Stimulated activated naive CD8-positive, alpha-beta T cell treated with anti-CD3 and anti-CD28 coated beads, Interleukin-15, Interleukin-2, amounts not matched to agents 100 ng/mL and 50 ng/mL, for 24 hours (primary cell): ENCODE measurements at regions not wholly inside any gene's neighbourhood (a gene's known extent, or its start where the extent isn't known, plus 50 kb on each side); places are given as distances from the start of the nearest gene placed in this dataset.
"Not testable (repeated sequence)": the region's sequence is repeated elsewhere in the genome, so short reads cannot be mapped to it uniquely, and the experiment has no call there.

Experiments used
- H3K27ac Mint-ChIP-seq: one replicate; pipeline ENCODE4 v1.8.0; 2021; ENCODE audit warnings: mild to moderate bottlenecking, mixed read lengths
- H3K27me3 Mint-ChIP-seq: one replicate; pipeline ENCODE4 v1.8.0; 2021; ENCODE audit warnings: mixed read lengths
- H3K36me3 Mint-ChIP-seq: one replicate; pipeline ENCODE4 v1.8.0; 2021; ENCODE audit warnings: low read depth, mixed read lengths
- H3K4me1 Mint-ChIP-seq: one replicate; pipeline ENCODE4 v1.8.0; 2021; ENCODE audit warnings: low read depth, mixed read lengths
- H3K4me3 Mint-ChIP-seq: one replicate; pipeline ENCODE4 v1.8.0; 2021; ENCODE audit warnings: mild to moderate bottlenecking, mixed read lengths
- H3K9me3 Mint-ChIP-seq: one replicate; pipeline ENCODE4 v1.8.0; 2021; ENCODE audit warnings: mixed read lengths

DNA sequence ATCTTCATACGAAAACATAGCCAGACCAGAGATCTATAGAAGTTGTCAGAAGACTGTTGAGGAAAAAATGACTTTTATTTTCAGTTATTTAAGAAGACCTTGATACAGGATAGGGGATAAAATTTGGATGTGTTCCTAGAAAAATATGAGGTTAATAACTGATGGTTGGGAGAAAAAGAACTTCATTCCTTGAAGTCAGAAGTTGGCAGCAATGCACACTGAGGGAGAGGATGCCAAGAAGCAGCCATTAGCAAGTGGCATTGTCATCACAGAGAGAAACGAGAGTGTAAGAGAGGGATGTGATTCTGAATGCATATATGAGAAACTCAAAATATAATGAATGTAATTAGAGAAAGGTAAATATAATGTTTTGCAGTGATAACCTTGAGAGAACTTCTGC, 382.1 kb upstream of the EPHA5 start:
- Mint-ChIP-seq H3K9me3 (peaks cover 12% of the 10 kb centered on the region), H3K27me3 (no peaks in the 10 kb centered on the region), H3K27ac (no peak overlapping the region), H3K36me3 (no peaks in the 10 kb centered on the region), H3K4me1 (no peaks in the 10 kb centered on the region), H3K4me3 (no peak overlapping the region)

- Mint-ChIP-seq H3K4me3 (no peak overlapping the region), H3K27ac (no peak overlapping the region), H3K36me3 (no peaks in the 10 kb centered on the region), H3K27me3 (no peaks in the 10 kb centered on the region), H3K9me3 (peaks cover 8% of the 10 kb centered on the region), H3K4me1 (no peaks in the 10 kb centered on the region)
Observed at GRCh38 chr4:66048861-66049260, 378.6 kb upstream of the EPHA5 start.

DNA sequence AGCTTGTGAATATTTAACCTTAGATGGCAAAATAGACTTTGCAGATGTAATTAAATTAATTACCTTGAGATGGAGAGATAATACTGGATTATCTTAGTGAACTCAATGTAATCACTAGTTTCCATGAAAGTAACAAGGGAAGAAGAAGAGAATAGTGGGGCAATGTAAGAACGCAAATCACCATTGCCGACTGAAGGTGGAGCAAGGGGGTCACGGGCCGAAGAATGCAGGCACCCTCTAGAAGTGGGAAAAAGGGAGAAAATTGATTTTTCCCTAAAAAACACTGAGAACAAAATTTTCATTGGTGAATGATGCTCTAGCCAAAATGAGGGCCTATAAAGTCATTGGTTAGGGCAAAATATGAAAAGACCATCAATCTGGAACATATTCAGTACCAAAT, 375.6 kb upstream of the EPHA5 start:
- Mint-ChIP-seq H3K36me3 (no peaks in the 10 kb centered on the region), H3K27me3 (no peaks in the 10 kb centered on the region), H3K4me3 (no peak overlapping the region), H3K27ac (no peak overlapping the region), H3K4me1 (no peaks in the 10 kb centered on the region), H3K9me3 (peaks cover 4% of the 10 kb centered on the region)

DNA sequence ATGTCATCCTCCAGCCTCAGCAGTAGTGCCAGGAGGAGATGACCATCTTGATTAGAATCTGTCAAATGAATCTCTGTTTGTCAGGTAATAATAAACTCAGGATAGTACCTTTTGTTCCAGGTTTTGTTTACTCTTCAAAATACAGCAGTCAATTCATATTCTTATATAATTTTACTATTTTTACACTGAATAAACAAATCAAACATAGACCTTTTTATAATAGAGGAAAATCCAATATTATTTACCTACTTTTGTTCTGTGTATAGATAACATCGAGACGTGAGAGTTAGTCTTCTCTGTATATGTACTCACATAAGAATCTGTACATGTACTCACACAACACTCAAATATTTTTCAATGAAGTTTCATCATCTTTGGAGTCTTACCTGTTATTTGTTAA, 365.4 kb upstream of the EPHA5 start:
- Mint-ChIP-seq H3K27ac (no peak overlapping the region), H3K4me3 (no peak overlapping the region), H3K4me1 (no peaks in the 10 kb centered on the region), H3K9me3 (peaks cover 7% of the 10 kb centered on the region), H3K36me3 (no peaks in the 10 kb centered on the region), H3K27me3 (no peaks in the 10 kb centered on the region)

DNA sequence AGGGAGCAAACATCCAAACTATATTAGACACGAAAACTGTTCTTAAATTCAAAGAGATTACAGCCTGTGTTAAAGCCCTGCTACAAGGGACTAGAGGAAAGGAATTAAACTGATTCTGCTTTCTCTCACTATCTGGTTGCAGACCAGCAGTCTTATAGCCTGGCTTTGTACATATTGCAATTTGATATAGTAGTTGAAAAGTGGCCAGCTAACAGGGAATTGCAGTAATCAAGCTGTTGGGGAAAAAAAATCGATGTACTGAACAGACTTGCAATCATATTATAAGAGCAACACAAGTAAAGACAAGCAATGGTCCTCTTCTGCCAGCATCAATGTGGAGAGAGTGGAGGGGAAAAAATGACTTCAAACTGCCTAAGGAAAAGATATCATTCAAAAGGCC, 364.4 kb upstream of the EPHA5 start:
- Mint-ChIP-seq H3K4me3 (no peak overlapping the region), H3K27ac (no peak overlapping the region), H3K9me3 (peaks cover 9% of the 10 kb centered on the region), H3K27me3 (no peaks in the 10 kb centered on the region), H3K36me3 (no peaks in the 10 kb centered on the region), H3K4me1 (no peaks in the 10 kb centered on the region)

- no peak overlapping the region for H3K27ac Mint-ChIP-seq
- no peak overlapping the region for H3K4me3 Mint-ChIP-seq
- H3K27me3 Mint-ChIP-seq: no peaks in the 10 kb centered on the region
- H3K9me3 Mint-ChIP-seq: peaks cover 9% of the 10 kb centered on the region
- H3K36me3 Mint-ChIP-seq: no peaks in the 10 kb centered on the region
- H3K4me1 Mint-ChIP-seq: no peaks in the 10 kb centered on the region
Observed at GRCh38 chr4:66034262-66034661, 364.0 kb upstream of the EPHA5 start.

- H3K4me1 Mint-ChIP-seq: no peaks in the 10 kb centered on the region
- no peaks in the 10 kb centered on the region for H3K36me3 Mint-ChIP-seq
- no peaks in the 10 kb centered on the region for H3K27me3 Mint-ChIP-seq
Observed at GRCh38 chr4:66032571-66032970, 362.3 kb upstream of the EPHA5 start.

DNA sequence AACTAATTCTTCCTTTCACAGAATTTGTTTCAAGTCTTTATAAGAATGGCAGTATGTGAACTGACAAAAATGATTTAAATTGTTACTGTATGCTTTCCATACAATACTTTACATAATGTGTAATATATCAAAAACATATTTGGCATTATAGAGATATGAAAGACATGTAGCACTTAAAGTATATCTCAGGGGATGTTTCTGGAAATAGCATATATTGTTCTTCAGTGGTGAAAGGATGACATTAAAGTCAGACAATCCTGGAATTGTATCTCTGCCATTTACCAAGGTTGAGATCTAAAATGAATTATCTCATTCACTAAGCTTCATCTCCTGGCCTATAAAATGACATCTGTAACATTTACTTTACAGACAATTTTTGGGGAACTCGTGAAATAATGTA, 358.4 kb upstream of the EPHA5 start:
- Mint-ChIP-seq H3K4me1 (no peaks in the 10 kb centered on the region), H3K9me3 (peaks cover 9% of the 10 kb centered on the region), H3K36me3 (no peaks in the 10 kb centered on the region), H3K27me3 (no peaks in the 10 kb centered on the region), H3K27ac (no peak overlapping the region), H3K4me3 (no peak overlapping the region)

More at GRCh38 chr4:66032571-66032970, 362.3 kb upstream of the EPHA5 start:
- Mint-ChIP-seq H3K27ac (no peak overlapping the region), H3K9me3 (peaks cover 9% of the 10 kb centered on the region), H3K4me3 (no peak overlapping the region)

DNA sequence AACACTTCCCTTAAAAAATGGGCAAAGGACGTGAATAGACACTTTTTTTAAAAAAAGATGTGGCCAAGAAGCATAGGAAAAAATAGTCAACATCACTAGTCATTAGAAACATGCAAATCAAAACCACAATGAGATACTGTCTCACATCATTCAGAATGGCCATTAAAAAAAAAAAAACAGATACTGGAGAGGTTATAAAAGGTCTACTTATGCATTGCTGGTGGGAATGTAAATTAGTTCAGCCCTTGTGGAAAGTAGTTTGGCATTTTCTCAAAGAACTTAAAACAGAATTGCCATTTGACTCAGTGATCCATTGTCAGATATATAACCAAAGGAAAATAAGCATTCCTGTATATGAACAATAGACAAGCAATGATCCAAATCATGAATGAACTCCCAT, 352.8 kb upstream of the EPHA5 start:
- Mint-ChIP-seq H3K9me3 (peaks cover 25% of the 10 kb centered on the region), H3K4me1 (no peaks in the 10 kb centered on the region), H3K27ac (no peak overlapping the region), H3K36me3 (no peaks in the 10 kb centered on the region), H3K27me3 (no peaks in the 10 kb centered on the region), H3K4me3 (no peak overlapping the region)

DNA sequence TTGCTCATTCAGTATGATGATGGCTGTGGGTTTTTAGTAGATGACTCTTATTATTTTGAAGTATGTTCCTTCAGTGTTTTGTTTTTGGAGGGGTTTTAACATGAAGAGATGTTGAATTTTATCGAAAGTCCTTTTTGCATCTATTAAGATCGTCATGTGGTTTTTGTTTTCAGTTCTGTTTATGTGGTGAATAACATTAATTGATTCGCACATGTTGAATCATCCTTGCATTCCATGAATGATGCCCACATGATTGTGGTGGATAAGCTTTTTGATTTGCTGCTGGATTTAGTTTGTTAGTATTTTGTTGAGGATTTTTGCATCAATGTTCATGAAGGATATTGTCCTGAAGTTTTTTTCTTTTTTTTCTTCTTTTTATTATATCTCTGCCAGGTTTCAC, 347.4 kb upstream of the EPHA5 start:
- no peak overlapping the region for H3K27ac Mint-ChIP-seq
- H3K4me1 Mint-ChIP-seq: no peaks in the 10 kb centered on the region
- H3K4me3 Mint-ChIP-seq: no peak overlapping the region
- H3K9me3 Mint-ChIP-seq: peaks cover 50% of the 10 kb centered on the region
- no peaks in the 10 kb centered on the region for H3K36me3 Mint-ChIP-seq
- no peaks in the 10 kb centered on the region for H3K27me3 Mint-ChIP-seq

DNA sequence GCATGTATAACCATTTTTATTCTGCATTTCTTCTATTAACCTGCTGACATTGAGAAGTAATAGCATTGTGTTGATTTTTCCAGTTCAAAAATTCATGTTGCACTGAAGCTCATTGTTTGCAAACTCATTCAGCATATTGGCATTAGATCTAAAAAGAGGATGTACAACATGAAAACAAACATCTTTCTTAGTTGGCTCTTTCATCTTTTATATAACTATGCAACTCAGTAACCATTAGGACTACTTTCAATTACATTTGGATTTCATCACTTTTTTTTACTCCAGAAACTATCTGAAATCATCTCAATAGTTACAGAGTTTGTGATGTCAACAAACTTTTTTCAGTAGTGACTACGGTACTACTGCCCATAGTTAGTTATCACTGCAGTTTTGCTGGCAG, 346.0 kb upstream of the EPHA5 start:
- Mint-ChIP-seq H3K9me3 (peaks cover 50% of the 10 kb centered on the region), H3K4me1 (no peaks in the 10 kb centered on the region), H3K4me3 (no peak overlapping the region), H3K27me3 (no peaks in the 10 kb centered on the region), H3K27ac (no peak overlapping the region), H3K36me3 (no peaks in the 10 kb centered on the region)

GRCh38 chr4:66014146-66014765, 344.0 kb upstream of the EPHA5 start:
- Mint-ChIP-seq H3K36me3 (no peaks in the 10 kb centered on the region), H3K27ac (no peak overlapping the region), H3K27me3 (no peaks in the 10 kb centered on the region), H3K4me1 (no peaks in the 10 kb centered on the region), H3K4me3 (no peak overlapping the region), H3K9me3 (peaks cover 46% of the 10 kb centered on the region)

GRCh38 chr4:66000510-66001117, 330.3 kb upstream of the EPHA5 start:
- Mint-ChIP-seq H3K27ac (no peak overlapping the region), H3K36me3 (no peaks in the 10 kb centered on the region), H3K4me1 (no peaks in the 10 kb centered on the region), H3K9me3 (peaks cover 8% of the 10 kb centered on the region), H3K4me3 (no peak overlapping the region), H3K27me3 (no peaks in the 10 kb centered on the region)

- no peaks in the 10 kb centered on the region for H3K27me3 Mint-ChIP-seq
- H3K4me1 Mint-ChIP-seq: no peaks in the 10 kb centered on the region
- H3K4me3 Mint-ChIP-seq: no peak overlapping the region
- H3K27ac Mint-ChIP-seq: no peak overlapping the region
- H3K9me3 Mint-ChIP-seq: peaks cover 5% of the 10 kb centered on the region
- no peaks in the 10 kb centered on the region for H3K36me3 Mint-ChIP-seq
Observed at GRCh38 chr4:65999518-65999871, 329.2 kb upstream of the EPHA5 start.

DNA sequence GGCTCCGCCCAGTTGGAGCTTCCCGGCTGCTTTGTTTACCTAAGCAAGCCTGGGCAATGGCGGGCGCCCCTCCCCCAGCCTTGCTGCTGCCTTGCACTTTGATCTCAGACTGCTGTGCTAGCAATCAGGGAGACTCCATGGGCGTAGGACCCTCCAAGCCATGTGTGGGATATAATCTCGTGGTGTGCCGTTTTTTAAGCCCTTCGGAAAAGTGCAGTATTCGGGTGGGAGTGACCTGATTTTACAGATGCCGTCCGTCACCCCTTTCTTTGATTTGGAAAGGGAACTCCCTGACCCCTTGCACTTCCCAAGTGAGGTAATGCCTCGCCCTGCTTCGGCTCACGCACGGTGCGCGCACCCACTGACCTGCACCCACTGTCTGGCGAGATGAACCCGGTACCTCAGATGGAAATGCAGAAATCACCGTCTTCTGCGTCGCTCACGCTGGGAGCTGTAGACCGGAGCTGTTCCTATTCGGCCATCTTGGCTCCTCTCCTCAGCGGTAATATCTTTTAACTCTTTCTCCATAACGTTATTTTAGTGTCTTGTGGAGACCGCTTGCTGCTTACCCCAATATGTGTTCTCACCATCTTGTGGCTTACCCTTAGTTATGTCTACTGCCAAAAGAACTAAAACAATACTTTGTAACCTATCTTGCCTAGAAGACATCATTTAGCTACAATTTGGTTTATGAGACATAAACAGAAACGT, 328.7 kb upstream of the EPHA5 start:
- H3K27ac Mint-ChIP-seq, H3K4me1 Mint-ChIP-seq: not testable (repeated sequence)

GRCh38 chr4:65983061-65983460, 312.8 kb upstream of the EPHA5 start:
- Mint-ChIP-seq H3K27ac (no peak overlapping the region), H3K36me3 (no peaks in the 10 kb centered on the region), H3K4me3 (no peak overlapping the region), H3K4me1 (no peaks in the 10 kb centered on the region), H3K27me3 (no peaks in the 10 kb centered on the region), H3K9me3 (peaks cover 32% of the 10 kb centered on the region)

More for the DNA sequence above, 328.7 kb upstream of the EPHA5 start:
- H3K4me3 Mint-ChIP-seq, H3K9me3 Mint-ChIP-seq, H3K27me3 Mint-ChIP-seq, H3K36me3 Mint-ChIP-seq: not testable (repeated sequence)
